GM23338 (cell line): ENCODE measurements at regions not wholly inside any gene's neighbourhood (a gene's known extent, or its start where the extent isn't known, plus 50 kb on each side); places are given as distances from the start of the nearest gene placed in this dataset.

Source experiments
- JUNB ChIP-seq: IDR thresholded peaks from one replicate; pipeline ENCODE4 v1.6.1; 2016; ENCODE audit warnings: antibody characterized with exemption; ENCODE audit not compliant: unreplicated experiment
- POLR2AphosphoS5 ChIP-seq: IDR thresholded peaks from 2 replicates; pipeline ENCODE4 v1.6.1; 2016; ENCODE audit warnings: antibody characterized with exemption, low read depth
- TF ChIP-seq, protein P1 (sequence below), 2 experiments: fragments of 200-600 bp in 1 of 2; sonication (generic) in 1 of 2; conservative IDR thresholded peaks; 2 replicates each; pipeline versions ENCODE4 v1.5.1 to v1.6.1; 2016 to 2017; ENCODE audit warnings: antibody characterized with exemption in 2 of 2, low read depth in 2 of 2, mild to moderate bottlenecking in 2 of 2, moderate library complexity in 1 of 2

DNA sequence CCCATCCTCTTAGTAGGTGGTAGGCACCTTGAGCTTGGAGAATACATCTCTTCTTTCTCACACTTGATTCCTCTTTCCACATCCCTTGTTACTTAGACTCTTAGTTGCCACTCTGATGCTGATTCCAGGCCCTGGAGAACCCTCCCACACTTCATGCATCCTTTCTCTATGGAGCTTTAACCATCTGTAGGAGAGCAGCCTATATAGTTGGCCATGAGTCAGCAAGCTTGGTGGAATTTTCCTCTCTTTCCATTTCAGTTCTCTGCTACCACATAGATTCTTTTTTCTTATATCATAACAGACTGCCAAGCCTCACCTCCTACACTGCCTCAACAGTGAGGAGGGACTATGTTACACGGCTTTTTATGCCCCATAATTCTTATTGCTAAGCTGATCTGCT, 851.6 kb upstream of the CDH2 start:
- TF ChIP-seq, protein P1, sequence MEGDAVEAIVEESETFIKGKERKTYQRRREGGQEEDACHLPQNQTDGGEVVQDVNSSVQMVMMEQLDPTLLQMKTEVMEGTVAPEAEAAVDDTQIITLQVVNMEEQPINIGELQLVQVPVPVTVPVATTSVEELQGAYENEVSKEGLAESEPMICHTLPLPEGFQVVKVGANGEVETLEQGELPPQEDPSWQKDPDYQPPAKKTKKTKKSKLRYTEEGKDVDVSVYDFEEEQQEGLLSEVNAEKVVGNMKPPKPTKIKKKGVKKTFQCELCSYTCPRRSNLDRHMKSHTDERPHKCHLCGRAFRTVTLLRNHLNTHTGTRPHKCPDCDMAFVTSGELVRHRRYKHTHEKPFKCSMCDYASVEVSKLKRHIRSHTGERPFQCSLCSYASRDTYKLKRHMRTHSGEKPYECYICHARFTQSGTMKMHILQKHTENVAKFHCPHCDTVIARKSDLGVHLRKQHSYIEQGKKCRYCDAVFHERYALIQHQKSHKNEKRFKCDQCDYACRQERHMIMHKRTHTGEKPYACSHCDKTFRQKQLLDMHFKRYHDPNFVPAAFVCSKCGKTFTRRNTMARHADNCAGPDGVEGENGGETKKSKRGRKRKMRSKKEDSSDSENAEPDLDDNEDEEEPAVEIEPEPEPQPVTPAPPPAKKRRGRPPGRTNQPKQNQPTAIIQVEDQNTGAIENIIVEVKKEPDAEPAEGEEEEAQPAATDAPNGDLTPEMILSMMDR (conservative IDR thresholded peaks at IDR 0.05; ENCODE audit: low read depth in 2 of 2): no peak
- TF ChIP-seq POLR2AphosphoS5 (no peak), JUNB (no peak)
